ENCODE measurements at regions not wholly inside any gene's neighbourhood (a gene's known extent, or its start where the extent isn't known, plus 50 kb on each side); places are given as distances from the start of the nearest gene placed in this dataset.
"Not testable (repeated sequence)": the region's sequence is repeated elsewhere in the genome, so short reads cannot be mapped to it uniquely, and the experiment has no call there.

DNA sequence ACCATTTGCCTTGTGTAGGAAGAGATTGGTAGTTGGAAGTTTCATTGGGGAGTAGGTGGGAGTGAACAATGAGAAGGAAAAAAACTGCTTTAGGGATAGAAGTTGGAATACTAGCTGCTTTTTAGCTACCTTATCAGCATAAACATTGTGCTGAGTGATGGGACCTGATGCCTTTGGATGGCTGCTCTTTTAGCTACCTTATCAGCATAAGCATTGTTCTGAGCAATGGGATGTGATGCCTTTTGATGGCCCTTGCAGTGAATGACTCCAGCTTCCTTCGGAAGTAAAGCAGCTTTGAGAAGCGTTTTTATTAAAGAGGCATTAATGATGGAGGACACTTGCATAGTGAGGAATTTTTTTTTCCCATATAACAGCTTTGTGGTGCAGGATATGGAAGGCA, 168.2 kb upstream of the NLGN4Y start:
- DNase-seq: no peak

GRCh38 chrY:14360748-14361500, 163.4 kb upstream of the NLGN4Y start:
- DNase-seq: no peak

DNA sequence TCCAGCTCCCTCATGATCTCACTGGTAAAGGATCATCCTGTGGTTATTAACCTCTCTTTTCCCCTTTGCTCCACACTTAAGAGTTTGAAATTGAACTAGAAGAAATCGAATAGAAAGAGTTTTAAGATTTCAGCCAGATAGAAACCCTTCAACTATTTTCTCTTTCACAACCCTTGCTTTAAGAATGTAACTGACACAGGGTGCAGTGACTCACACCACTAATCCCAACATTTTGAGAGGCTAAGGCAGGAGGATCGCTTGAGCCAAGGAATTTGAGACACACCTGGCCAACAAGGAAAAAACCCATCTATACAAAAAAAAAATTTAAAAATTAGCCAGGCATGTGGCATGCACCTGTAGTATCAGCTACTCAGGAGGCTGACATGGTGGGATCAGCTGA, 150.7 kb upstream of the NLGN4Y start:
- no peak for DNase-seq

DNA sequence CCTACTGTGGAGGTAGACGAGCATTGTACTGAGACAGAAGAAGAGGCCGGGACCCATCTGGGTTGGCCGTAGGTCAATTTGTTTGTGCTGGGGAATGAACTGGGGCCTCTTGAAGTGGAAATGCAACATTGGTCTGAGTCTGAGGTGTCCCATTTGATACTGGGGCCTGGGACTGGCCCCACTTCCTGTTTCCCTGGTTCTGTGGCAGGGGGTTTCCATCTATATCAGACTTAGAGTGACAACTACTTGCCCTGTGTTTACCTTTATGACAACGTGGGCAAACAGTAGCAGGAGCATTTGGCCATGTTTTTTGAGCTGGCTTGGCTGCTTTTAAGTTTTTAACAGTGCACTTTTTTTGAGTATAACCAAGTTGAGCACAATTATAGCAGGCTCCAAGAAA, 146.1 kb upstream of the NLGN4Y start:
- DNase-seq: no peak

- DNase-seq: not testable (repeated sequence)
Measured at GRCh38 chrY:14410549-14411030, 113.7 kb upstream of the NLGN4Y start.

- DNase-seq: no peak
Measured at GRCh38 chrY:14411334-14411733, 113.0 kb upstream of the NLGN4Y start.

DNA sequence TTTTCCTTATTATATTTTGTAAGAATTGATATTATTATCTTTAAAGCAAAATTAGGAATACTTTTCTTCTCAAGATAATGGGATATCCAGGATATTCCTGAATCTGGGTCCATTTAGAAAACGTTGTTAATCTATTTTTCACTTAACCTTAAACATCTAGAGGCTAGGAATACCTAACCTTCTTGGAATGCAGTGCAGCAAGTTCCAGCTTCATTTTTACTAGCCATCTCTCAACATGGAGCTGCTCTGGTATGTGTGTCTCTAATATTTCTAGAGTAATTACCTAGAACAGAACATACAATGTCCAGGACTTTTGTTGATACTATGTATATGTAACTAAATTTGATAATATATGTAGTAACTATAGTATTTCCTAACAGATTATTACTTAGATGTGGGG, 87.8 kb upstream of the NLGN4Y start:
- no peak for DNase-seq

DNA sequence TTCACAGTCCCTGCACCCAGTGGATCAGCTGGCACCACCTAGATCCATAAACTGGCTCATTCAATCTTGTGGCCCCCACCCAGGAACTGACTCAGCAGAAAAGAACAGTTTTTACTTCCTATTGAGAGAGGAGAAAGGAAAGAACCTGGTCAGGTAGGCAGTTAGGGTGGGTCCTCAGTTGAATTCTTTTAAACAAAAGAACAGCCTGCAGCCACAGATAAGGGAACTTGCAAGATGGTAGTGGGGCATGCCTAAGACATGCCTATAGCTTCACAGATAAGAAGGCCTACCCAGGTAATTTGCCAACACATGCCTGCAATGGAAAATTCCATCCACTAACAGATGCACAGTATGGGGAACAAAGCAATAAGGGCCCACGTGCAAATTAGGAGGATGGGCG, 86.7 kb upstream of the NLGN4Y start:
- DNase-seq: no peak

DNA sequence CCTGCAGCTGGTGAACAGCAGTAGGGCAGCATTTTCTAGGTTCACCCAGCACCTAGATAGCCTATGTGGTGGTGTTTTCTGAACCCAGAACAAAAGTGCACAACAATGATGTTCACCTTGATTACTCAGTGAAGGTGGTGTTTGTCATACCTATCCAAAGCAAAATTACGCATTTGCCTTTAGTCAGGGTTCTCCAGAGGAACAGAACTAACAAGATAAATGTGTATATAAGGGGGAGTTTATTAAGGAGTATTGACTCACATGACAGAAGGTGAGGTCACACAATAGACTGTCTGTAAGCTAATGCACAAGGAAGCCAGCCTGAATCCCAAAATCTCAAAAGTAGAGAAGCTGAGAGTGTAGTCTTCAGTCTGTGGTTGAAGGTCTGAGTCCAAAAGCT, 85.9 kb upstream of the NLGN4Y start:
- no peak for DNase-seq

DNA sequence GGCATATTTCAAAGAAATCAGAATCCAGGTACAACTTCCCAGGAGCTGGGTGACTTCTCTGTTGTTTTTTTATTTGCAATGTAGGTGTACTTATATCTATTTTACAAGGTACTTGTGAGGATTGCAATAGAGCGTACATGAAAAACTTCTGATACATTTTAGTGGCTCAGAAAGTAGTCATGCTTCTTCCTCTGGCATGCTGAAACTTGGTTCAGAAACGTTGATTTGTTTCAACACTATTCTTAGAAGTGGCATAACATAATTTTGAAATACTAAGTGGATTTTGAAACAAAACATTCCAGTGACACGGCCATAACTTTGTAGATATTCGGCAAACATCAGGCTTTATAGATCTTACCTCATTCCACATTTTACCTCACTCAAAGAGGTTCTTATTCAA, 79.8 kb upstream of the NLGN4Y start:
- no peak for DNase-seq

- DNase-seq: no peak
Measured at GRCh38 chrY:14468151-14468683, 56.1 kb upstream of the NLGN4Y start.

GRCh38 chrY:14472421-14472820, 51.9 kb upstream of the NLGN4Y start:
- DNase-seq: no peak

GRCh38 chrY:14473320-14473719, 51.0 kb upstream of the NLGN4Y start:
- no peak for DNase-seq

Measured in HCEC 1CT (cell line).